ENCODE measurements at regions not wholly inside any gene's neighbourhood (a gene's known extent, or its start where the extent isn't known, plus 50 kb on each side); places are given as distances from the start of the nearest gene placed in this dataset.
A peak's percentile ranks its signal among the peaks of the same experiment; 100 is the strongest.

DNA sequence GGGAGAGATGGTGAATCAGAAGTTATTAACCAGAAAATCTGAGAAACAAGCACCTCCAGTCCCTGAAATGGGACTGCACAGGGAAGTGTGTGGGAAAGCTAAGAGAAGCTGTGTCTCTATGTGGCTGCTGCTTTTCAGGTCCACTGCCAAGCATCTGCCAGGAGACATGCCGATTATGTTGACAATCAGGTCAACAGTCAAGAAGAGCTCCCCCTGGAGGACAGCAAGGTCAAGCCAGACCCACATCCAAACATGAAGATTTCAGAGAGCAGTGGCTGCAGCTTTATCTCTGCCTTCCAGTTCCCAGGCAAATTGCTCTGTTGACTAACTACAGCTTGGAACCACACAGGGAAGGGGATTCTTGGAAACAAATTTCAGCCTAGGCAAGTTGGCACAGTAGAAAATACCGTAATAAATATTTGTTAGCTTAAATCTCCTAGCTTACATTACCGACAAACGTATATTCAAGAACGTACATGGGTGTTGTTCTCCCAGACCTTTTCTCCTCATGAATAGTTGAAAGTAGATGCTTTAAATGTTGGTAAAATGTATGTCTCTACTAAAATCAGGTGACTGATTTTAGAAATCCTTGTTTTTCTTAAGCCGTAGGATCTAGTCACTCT lies 394.5 kb upstream of the RARB start:
- H3K36me3 Mint-ChIP-seq (ENCODE audit: low read depth), result no peaks in the 10 kb centered on the region
- TF ChIP-seq, protein P1, sequence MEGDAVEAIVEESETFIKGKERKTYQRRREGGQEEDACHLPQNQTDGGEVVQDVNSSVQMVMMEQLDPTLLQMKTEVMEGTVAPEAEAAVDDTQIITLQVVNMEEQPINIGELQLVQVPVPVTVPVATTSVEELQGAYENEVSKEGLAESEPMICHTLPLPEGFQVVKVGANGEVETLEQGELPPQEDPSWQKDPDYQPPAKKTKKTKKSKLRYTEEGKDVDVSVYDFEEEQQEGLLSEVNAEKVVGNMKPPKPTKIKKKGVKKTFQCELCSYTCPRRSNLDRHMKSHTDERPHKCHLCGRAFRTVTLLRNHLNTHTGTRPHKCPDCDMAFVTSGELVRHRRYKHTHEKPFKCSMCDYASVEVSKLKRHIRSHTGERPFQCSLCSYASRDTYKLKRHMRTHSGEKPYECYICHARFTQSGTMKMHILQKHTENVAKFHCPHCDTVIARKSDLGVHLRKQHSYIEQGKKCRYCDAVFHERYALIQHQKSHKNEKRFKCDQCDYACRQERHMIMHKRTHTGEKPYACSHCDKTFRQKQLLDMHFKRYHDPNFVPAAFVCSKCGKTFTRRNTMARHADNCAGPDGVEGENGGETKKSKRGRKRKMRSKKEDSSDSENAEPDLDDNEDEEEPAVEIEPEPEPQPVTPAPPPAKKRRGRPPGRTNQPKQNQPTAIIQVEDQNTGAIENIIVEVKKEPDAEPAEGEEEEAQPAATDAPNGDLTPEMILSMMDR (IDR thresholded peaks at IDR 0.05), result peak; percentile 41
- no peak overlapping the region for H3K4me3 Mint-ChIP-seq
- DNase-seq (peak; percentile 30), ATAC-seq (no peak)
- POLR2A ChIA-PET, result no interaction called here
- no peaks in the 10 kb centered on the region for H3K27me3 Mint-ChIP-seq
- H3K4me1 Mint-ChIP-seq (ENCODE audit: low read depth), result no peaks in the 10 kb centered on the region
- H3K9me3 Mint-ChIP-seq, result peaks cover 2% of the 10 kb centered on the region
- no peak overlapping the region for H3K27ac Mint-ChIP-seq
- CTCF ChIA-PET, result interaction anchor here (0.6 to 3.1 kb wide), 11 partner anchors 10 to 353 kb away, joined by 3 to 10 read pairs (median 4); no protein-coding TSS in a partner anchor
- intact Hi-C loops (cut with micrococcal nuclease), result no loop called here

DNA sequence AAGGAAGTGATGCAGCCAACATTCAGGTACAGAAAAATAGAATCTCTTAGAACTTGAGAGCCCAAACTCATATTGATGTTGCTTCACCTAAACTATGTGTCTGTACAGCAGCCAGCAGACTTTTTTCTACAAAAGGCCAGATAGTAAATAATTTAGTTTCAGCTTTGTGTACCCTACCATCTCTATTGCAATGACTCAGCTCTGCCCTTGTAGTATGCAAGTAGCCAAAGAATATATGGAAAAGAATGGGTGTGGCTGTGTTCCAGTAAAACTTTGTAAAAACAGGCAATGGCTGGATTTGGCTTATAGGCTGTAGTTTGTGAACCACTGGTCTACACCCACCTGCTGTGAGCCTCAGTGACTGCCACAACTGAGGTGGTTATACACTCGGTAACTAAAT lies 392.5 kb upstream of the RARB start:
- Mint-ChIP-seq H3K4me3 (no peak overlapping the region), H3K36me3 (ENCODE audit: low read depth) (no peaks in the 10 kb centered on the region), H3K27me3 (no peaks in the 10 kb centered on the region), H3K9me3 (peaks cover 2% of the 10 kb centered on the region), H3K27ac (no peak overlapping the region), H3K4me1 (ENCODE audit: low read depth) (no peaks in the 10 kb centered on the region)
- POLR2A ChIA-PET, result no interaction called here
- CTCF ChIA-PET, result interaction anchor here (3.1 kb wide), 1 partner anchor 10 kb away, joined by 10 read pairs; no protein-coding TSS in a partner anchor
- ATAC-seq (no peak), DNase-seq (no peak)
- TF ChIP-seq, protein P1 (IDR thresholded peaks at IDR 0.05), result no peak
- intact Hi-C loops (cut with micrococcal nuclease), result no loop called here

DNA sequence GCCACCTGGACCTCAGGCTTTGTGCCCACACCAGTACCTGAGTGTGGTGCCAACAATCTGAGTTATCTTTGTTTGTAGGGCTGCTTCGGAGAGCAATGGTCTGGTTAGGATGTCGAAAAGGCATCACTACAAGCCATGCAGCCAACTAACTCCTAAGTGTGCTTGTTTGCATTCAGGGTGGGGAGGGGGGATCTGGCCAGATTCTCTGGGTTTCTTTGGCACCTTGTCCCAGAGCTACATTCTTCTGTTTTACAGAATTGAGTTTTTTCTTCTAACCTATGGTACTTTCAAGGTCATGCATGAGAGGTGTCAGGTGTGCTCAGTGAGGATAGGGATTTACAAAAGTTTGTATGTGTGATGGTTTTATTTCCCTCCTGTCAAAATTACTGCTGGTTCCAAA lies 391.4 kb upstream of the RARB start:
- Mint-ChIP-seq H3K36me3 (ENCODE audit: low read depth) (no peaks in the 10 kb centered on the region), H3K9me3 (no peaks in the 10 kb centered on the region), H3K4me3 (no peak overlapping the region), H3K4me1 (ENCODE audit: low read depth) (no peaks in the 10 kb centered on the region), H3K27me3 (no peaks in the 10 kb centered on the region), H3K27ac (no peak overlapping the region)
- ChIA-PET POLR2A (no interaction called here), CTCF (no interaction called here)
- ATAC-seq, result no peak
- intact Hi-C loops (cut with micrococcal nuclease), result no loop called here
- no peak for DNase-seq
- TF ChIP-seq, protein P1 (IDR thresholded peaks at IDR 0.05), result no peak

DNA sequence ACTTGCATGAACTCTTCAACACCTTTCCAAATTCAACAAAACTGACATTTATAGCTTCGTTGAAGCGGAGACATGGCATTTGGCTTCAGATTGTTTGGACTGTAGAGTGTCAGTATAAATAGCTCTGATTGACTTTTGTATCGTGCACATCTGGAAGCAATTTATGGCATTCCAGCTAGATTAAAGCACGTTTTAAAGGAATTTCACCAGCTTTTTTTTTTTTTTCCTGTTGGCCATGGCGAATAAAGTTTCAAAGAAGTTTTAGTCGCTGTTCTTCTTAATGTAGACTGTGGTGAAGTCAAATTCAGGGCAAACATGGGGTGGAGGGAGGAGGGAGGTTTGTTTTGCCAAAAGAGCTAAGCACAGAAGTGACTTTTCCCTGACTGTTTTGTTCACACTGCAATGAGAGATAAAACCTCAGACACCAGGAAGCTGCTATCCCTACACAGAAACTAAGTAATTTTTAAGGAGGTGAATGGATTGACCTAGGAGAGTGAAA lies 391.0 kb upstream of the RARB start:
- TF ChIP-seq, protein P1 (IDR thresholded peaks at IDR 0.05), result no peak
- no peaks in the 10 kb centered on the region for H3K4me1 Mint-ChIP-seq (ENCODE audit: low read depth)
- no peak overlapping the region for H3K4me3 Mint-ChIP-seq
- CTCF ChIA-PET, result no interaction called here
- H3K27ac Mint-ChIP-seq, result no peak overlapping the region
- intact Hi-C loops (cut with micrococcal nuclease), result no loop called here
- no peak for DNase-seq
- no peaks in the 10 kb centered on the region for H3K27me3 Mint-ChIP-seq
- no peaks in the 10 kb centered on the region for H3K36me3 Mint-ChIP-seq (ENCODE audit: low read depth)
- POLR2A ChIA-PET, result no interaction called here
- no peaks in the 10 kb centered on the region for H3K9me3 Mint-ChIP-seq
- ATAC-seq, result no peak

DNA sequence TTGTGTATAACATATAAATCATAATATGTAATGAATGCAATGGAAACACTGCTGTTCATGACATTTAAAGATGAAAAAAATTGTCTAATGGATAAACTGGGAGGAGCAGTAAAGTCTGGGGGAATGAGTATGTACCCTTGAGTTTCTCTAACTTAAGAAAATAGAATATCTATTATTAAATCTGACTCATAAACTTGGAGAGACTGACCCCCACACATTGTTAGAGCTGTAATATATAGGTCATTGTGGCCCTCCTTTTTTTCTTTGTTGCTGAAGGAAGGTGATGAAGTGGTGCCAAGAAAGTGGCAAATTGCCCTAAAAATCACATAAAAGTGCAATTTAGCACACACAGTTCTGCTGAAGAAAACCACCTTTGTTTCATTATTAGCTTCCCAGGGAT lies 389.8 kb upstream of the RARB start:
- no peak overlapping the region for H3K27ac Mint-ChIP-seq
- ATAC-seq (no peak), DNase-seq (no peak)
- CTCF ChIA-PET, result interaction anchor here (0.9 kb wide), 1 partner anchor 274 kb away, joined by 3 read pairs; no protein-coding TSS in a partner anchor
- TF ChIP-seq, protein P1 (IDR thresholded peaks at IDR 0.05), result no peak
- no peak overlapping the region for H3K4me3 Mint-ChIP-seq
- H3K4me1 Mint-ChIP-seq (ENCODE audit: low read depth), result no peaks in the 10 kb centered on the region
- POLR2A ChIA-PET, result no interaction called here
- intact Hi-C loops (cut with micrococcal nuclease), result no loop called here
- H3K9me3 Mint-ChIP-seq, result no peaks in the 10 kb centered on the region
- no peaks in the 10 kb centered on the region for H3K27me3 Mint-ChIP-seq
- H3K36me3 Mint-ChIP-seq (ENCODE audit: low read depth), result no peaks in the 10 kb centered on the region

All from activated CD8-positive, alpha-beta T cell treated with anti-CD3 and anti-CD28 coated beads for 36 hours (primary cell).